ENCODE measurements at regions not wholly inside any gene's neighbourhood (a gene's known extent, or its start where the extent isn't known, plus 50 kb on each side); places are given as distances from the start of the nearest gene placed in this dataset.
"Not testable (repeated sequence)": the region's sequence is repeated elsewhere in the genome, so short reads cannot be mapped to it uniquely, and the experiment has no call there.

DNA sequence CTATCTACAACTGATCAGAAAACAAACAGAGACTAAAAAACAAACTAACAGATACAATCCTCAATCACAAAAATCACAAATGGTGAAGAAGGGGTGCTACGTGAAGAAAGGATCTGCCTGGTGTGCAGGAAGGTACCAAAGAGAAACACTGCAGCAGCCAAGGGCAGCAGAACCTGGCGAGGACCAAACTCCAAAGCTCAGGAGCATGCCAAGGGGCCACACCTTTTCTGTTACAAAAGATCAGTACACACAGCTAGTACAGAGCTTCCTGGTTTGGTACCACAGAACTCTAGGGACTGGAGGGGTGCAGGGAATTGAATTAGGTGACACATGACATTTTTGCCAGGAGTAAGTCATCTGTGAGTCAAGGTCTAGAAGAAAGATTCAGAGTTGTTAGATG, 107.4 kb upstream of the GRM7 start:
- Histone ChIP-seq H3K27ac (no peak overlapping the region), H3K36me3 (no peaks in the 10 kb centered on the region), H3K9me3 (no peaks in the 10 kb centered on the region), H3K4me1 (peaks cover 0 to 4% (median 0%) of the 10 kb centered on the region in 4 donors), H3K27me3 (no peaks in the 10 kb centered on the region), H3K4me3 (no peak overlapping the region)
- peak in 2 of 3 donors; percentile 55 to 56 for DNase-seq
- TF ChIP-seq POLR2A (IDR thresholded peaks at IDR 0.05), result no peak
- no peak for TF ChIP-seq CTCF (IDR thresholded peaks at IDR 0.05)

DNA sequence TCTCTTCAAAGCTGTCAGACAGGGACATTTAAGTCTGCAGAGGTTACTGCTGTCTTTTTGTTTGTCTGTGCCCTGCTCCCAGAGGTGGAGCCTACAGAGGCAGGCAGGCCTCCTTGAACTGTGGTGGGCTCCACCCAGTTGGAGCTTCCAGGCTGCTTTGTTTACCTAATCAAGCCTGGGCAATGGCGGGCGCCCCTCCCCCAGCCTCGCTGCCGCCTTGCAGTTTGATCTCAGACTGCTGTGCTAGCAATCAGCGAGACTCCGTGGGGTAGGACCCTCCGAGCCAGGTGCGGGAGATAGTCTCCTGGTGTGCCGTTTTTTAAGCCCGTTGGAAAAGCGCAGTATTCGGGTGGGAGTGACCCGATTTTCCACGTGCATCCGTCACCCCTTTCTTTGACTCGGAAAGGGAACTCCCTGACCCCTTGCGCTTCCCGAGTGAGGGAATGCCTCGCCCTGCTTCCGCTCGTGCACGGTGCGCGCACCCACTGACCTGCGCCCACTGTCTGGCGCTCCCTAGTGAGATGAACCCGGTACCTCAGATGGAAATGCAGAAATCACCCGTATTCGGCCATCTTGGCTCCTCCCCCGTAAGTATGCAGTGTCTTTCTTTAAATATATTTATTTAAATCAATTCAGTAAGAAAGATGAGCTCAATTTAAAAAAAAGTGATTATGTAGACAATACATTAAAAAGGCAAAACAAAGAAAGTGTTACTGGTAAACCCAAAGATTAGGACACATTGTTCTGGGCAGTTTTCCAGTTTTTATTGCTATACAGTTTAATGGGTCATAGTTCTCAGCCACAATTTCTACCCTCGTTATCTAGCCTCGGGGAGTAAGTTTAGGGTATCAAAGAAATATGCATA, 91.2 kb upstream of the GRM7 start:
- H3K9me3 ChIP-seq, H3K4me1 ChIP-seq, H3K36me3 ChIP-seq, H3K27me3 ChIP-seq: not testable (repeated sequence)
- DNase-seq, result peak in 2 of 3 donors; percentile 66 to 75
- Histone ChIP-seq H3K4me3 (peak overlapping the region in 2 of 4 donors; percentile 45 to 53), H3K27ac (peak overlapping the region in 1 of 4 donors; percentile 62)
- peak in 3 of 6 experiments; percentile 39 to 56 (median 48) for TF ChIP-seq CTCF (IDR thresholded peaks at IDR 0.05)

DNA sequence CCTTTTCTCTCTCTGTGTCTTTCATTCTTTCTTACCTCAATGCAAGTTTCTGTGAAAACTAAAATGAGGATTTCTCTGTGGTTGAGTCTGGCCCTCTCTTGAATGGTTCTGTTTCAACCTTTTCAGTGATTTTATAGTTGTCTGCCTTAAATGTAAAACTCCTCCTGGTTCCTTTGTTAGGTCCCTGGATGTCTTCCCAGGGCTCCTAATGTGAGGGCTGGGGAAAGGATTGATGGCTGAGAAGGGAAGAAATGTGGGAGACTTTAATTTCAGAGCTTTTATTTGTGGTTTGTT, 90.6 kb upstream of the GRM7 start:
- TF ChIP-seq CTCF (IDR thresholded peaks at IDR 0.05) (no peak), POLR2A (IDR thresholded peaks at IDR 0.05) (no peak)
- peak overlapping the region in 1 of 4 donors; percentile 45 for H3K4me3 ChIP-seq
- H3K4me1 ChIP-seq, result no peaks in the 10 kb centered on the region
- H3K36me3 ChIP-seq, result no peaks in the 10 kb centered on the region
- DNase-seq, result no peak
- H3K27ac ChIP-seq, result no peak overlapping the region
- H3K9me3 ChIP-seq, result no peaks in the 10 kb centered on the region
- no peaks in the 10 kb centered on the region for H3K27me3 ChIP-seq

- TF ChIP-seq POLR2A (IDR thresholded peaks at IDR 0.05) (no peak), CTCF (IDR thresholded peaks at IDR 0.05) (no peak)
- no peaks in the 10 kb centered on the region for H3K4me1 ChIP-seq
- no peaks in the 10 kb centered on the region for H3K9me3 ChIP-seq
- no peak overlapping the region for H3K4me3 ChIP-seq
- no peak overlapping the region for H3K27ac ChIP-seq
- H3K36me3 ChIP-seq, result no peaks in the 10 kb centered on the region
- DNase-seq, result no peak
- no peaks in the 10 kb centered on the region for H3K27me3 ChIP-seq
Measured at GRCh38 chr3:6771171-6771570, 89.7 kb upstream of the GRM7 start.

GRCh38 chr3:6779140-6779539, 81.8 kb upstream of the GRM7 start:
- Histone ChIP-seq H3K36me3 (no peaks in the 10 kb centered on the region), H3K4me1 (no peaks in the 10 kb centered on the region), H3K9me3 (no peaks in the 10 kb centered on the region), H3K27ac (no peak overlapping the region), H3K4me3 (no peak overlapping the region), H3K27me3 (no peaks in the 10 kb centered on the region)
- DNase-seq, result no peak
- no peak for TF ChIP-seq CTCF (IDR thresholded peaks at IDR 0.05)
- no peak for TF ChIP-seq POLR2A (IDR thresholded peaks at IDR 0.05)

All from Peyer's patch (tissue), 4 donors.